Neural progenitor cell (in vitro differentiated cells): ENCODE measurements at regions not wholly inside any gene's neighbourhood (a gene's known extent, or its start where the extent isn't known, plus 50 kb on each side); places are given as distances from the start of the nearest gene placed in this dataset.

Experiments
- CTCF ChIP-seq: fragments of 200-600 bp; sonication (generic); IDR thresholded peaks from 2 replicates; pipeline ENCODE4 v1.5.1; 2017; ENCODE audit warnings: antibody characterized with exemption, mild to moderate bottlenecking
- EZH2phosphoT487 ChIP-seq: fragments of 200-600 bp; sonication (generic); IDR thresholded peaks from 2 replicates; pipeline ENCODE4 v1.6.1; 2017; ENCODE audit warnings: antibody characterized with exemption

DNA sequence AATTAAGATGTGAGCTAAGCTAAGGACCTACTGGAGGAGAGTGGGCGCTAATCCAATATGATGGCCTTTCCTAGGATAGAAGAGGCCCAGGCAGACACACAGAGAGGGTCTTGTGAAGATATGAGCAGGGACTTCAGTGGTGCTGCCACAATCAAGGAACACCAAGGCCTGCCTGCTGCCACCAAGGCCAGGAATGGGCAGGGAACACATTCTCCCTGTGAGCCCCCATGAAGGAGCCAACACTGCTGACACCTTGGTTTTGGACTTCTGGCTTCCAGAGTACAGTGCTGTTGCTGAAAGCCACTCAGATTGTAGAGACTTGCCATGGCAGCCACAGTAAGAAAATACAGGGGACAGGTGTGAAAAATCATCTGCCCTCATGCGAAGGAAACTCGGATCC is 73.1 kb upstream of the IRX1 start:
- no peak for TF ChIP-seq CTCF
- no peak for TF ChIP-seq EZH2phosphoT487
